ENCODE measurements at regions not wholly inside any gene's neighbourhood (a gene's known extent, or its start where the extent isn't known, plus 50 kb on each side); places are given as distances from the start of the nearest gene placed in this dataset.

DNA sequence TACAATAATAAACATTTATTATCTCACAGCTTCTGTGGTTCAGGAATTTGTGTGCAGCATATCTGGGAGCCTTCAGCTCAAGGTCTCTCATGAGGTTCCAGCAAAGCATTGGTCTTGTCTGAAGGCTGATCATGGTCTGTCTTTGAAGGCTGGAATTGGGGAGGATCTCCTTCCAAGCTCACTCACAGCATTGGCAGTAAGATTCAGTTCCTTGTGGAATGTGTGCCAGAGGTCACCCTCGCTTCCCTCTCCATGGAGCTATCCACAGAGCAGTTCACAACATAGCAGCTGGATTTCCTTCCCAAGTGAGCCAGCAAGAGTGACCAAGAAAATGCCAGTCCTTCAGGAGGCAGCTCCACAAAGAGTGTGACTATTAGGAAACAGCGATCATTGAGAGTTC, 202.2 kb upstream of the ST6GAL2 start:
- H3K9ac ChIP-seq: no peak overlapping the region
- H3K4me2 ChIP-seq: no peak overlapping the region
- no peaks in the 10 kb centered on the region for H3K27me3 ChIP-seq (ENCODE audit: insufficient read depth, low read depth)
- no peaks in the 10 kb centered on the region for H4K20me1 ChIP-seq (ENCODE audit: insufficient read depth)
- H3K36me3 ChIP-seq (ENCODE audit: insufficient read depth): no peaks in the 10 kb centered on the region
- no peaks in the 10 kb centered on the region for H3K4me1 ChIP-seq (ENCODE audit: low read depth, poor library complexity, severe bottlenecking)
- no peak overlapping the region for H3K4me3 ChIP-seq (IDR thresholded peaks at IDR 0.05; ENCODE audit: insufficient read depth, low read depth, low read length)
- no peaks in the 10 kb centered on the region for H3K79me2 ChIP-seq (ENCODE audit: insufficient read depth, low read depth)
- no peak overlapping the region for H2AFZ ChIP-seq (ENCODE audit: low read depth)
- TF ChIP-seq, protein P1, sequence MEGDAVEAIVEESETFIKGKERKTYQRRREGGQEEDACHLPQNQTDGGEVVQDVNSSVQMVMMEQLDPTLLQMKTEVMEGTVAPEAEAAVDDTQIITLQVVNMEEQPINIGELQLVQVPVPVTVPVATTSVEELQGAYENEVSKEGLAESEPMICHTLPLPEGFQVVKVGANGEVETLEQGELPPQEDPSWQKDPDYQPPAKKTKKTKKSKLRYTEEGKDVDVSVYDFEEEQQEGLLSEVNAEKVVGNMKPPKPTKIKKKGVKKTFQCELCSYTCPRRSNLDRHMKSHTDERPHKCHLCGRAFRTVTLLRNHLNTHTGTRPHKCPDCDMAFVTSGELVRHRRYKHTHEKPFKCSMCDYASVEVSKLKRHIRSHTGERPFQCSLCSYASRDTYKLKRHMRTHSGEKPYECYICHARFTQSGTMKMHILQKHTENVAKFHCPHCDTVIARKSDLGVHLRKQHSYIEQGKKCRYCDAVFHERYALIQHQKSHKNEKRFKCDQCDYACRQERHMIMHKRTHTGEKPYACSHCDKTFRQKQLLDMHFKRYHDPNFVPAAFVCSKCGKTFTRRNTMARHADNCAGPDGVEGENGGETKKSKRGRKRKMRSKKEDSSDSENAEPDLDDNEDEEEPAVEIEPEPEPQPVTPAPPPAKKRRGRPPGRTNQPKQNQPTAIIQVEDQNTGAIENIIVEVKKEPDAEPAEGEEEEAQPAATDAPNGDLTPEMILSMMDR (conservative IDR thresholded peaks at IDR 0.05; ENCODE audit: low read depth, low read length): no peak
- no peak overlapping the region for H3K27ac ChIP-seq

DNA sequence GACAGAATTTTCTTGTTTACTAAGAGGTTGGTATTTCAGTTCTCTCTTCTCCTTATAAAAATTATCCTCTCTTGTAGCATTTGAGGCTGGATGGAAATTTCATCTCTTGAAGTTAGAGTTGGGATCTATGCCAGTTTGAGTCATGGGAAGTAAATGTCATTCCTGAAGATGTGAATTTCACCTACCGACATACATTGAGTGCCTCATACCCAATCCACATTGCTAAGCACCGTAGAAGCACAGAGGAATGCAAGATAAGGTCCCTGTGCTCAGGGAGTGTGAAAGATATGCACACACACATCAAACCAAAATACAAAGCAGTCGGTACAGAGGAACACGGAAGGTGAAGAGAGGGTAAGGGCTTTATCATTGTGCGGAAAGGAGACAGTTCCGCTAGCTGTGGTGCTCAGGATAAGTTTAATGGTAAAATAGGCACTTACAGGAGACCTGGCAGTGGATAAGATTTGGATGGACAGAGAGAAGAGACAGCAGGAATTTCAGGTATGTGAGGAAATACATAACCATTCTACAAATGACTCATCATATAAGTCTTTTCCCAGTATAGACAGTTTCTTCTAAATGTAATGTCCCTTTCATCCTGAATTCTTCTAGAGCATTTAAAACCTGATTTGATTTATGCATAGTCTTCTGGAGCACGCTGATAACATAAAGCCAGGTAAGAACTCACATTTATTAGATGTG, 205.3 kb upstream of the ST6GAL2 start:
- H2AFZ ChIP-seq (ENCODE audit: low read depth): no peak overlapping the region
- H3K27me3 ChIP-seq (ENCODE audit: insufficient read depth, low read depth): no peaks in the 10 kb centered on the region
- H3K9ac ChIP-seq: no peak overlapping the region
- TF ChIP-seq, protein P1 (conservative IDR thresholded peaks at IDR 0.05; ENCODE audit: low read depth, low read length): no peak
- no peaks in the 10 kb centered on the region for H3K4me1 ChIP-seq (ENCODE audit: low read depth, poor library complexity, severe bottlenecking)
- H3K79me2 ChIP-seq (ENCODE audit: insufficient read depth, low read depth): no peaks in the 10 kb centered on the region
- no peak overlapping the region for H3K27ac ChIP-seq
- H4K20me1 ChIP-seq (ENCODE audit: insufficient read depth): no peaks in the 10 kb centered on the region
- H3K4me2 ChIP-seq: no peak overlapping the region
- no peak overlapping the region for H3K4me3 ChIP-seq (IDR thresholded peaks at IDR 0.05; ENCODE audit: insufficient read depth, low read depth, low read length)
- no peaks in the 10 kb centered on the region for H3K36me3 ChIP-seq (ENCODE audit: insufficient read depth)

DNA sequence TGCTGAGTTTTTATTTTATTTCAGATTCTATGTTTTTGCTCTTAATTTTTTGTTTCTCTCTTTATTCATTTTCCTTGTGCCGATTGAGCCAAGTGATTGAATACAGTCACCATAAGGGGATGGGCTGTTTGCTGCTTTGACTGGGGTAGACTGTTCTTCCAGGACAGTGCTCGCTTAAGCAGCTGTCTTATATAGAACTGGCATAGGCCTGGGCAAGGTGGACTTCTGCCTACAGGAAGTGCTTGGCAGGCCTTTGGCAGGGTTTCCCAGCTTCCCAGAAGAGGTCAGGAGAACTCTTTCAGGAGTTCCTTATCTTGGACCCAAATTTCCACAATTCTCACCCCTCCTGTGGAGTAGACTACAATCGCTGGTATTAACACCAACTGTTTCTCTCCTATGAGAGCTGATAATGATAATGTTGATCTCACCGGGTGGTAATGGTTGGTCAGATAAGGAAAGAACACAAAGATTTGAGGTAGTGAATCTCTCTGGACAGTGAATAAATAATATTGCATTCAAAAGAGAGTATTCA, 207.5 kb upstream of the ST6GAL2 start:
- no peaks in the 10 kb centered on the region for H4K20me1 ChIP-seq (ENCODE audit: insufficient read depth)
- no peak overlapping the region for H3K27ac ChIP-seq
- TF ChIP-seq, protein P1 (conservative IDR thresholded peaks at IDR 0.05; ENCODE audit: low read depth, low read length): no peak

DNA sequence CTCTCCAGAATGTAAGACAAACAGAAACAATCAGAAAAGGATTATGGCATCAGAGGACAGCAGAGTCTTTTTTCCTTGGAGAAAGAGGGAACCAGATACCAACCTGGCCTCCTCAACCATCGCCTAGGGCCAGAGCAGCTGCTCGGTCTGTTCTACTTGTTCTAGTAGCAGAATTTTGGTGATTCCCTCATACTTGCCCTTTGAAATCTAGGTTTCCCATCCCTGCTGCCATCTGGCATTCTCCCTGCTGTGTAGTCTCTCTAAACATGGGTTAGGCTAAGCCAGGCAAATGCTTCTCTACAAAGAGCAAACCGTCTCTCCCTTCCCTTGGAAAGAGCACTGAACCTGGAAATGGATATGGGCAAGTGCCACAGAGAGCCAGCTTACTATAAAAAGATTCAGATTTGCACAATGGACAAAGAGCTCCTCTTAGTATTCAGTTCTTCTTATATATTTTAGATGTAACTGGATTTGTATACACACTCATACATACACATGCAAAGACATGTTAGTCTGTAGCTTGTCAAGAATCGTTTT, 208.6 kb upstream of the ST6GAL2 start:
- Histone ChIP-seq H3K27ac (no peak overlapping the region), H4K20me1 (ENCODE audit: insufficient read depth) (no peaks in the 10 kb centered on the region), H3K79me2 (ENCODE audit: insufficient read depth, low read depth) (no peaks in the 10 kb centered on the region), H3K4me1 (ENCODE audit: low read depth, poor library complexity, severe bottlenecking) (no peaks in the 10 kb centered on the region), H3K36me3 (ENCODE audit: insufficient read depth) (no peaks in the 10 kb centered on the region), H3K4me2 (no peak overlapping the region), H3K27me3 (ENCODE audit: insufficient read depth, low read depth) (no peaks in the 10 kb centered on the region), H2AFZ (ENCODE audit: low read depth) (no peak overlapping the region), H3K4me3 (IDR thresholded peaks at IDR 0.05; ENCODE audit: insufficient read depth, low read depth, low read length) (no peak overlapping the region), H3K9ac (no peak overlapping the region)
- TF ChIP-seq, protein P1 (conservative IDR thresholded peaks at IDR 0.05; ENCODE audit: low read depth, low read length): no peak

More for the DNA sequence above, 207.5 kb upstream of the ST6GAL2 start:
- no peaks in the 10 kb centered on the region for H3K79me2 ChIP-seq (ENCODE audit: insufficient read depth, low read depth)
- H3K36me3 ChIP-seq (ENCODE audit: insufficient read depth): no peaks in the 10 kb centered on the region
- no peak overlapping the region for H2AFZ ChIP-seq (ENCODE audit: low read depth)
- H3K27me3 ChIP-seq (ENCODE audit: insufficient read depth, low read depth): no peaks in the 10 kb centered on the region
- H3K9ac ChIP-seq: no peak overlapping the region
- H3K4me3 ChIP-seq (IDR thresholded peaks at IDR 0.05; ENCODE audit: insufficient read depth, low read depth, low read length): no peak overlapping the region
- H3K4me2 ChIP-seq: no peak overlapping the region
- H3K4me1 ChIP-seq (ENCODE audit: low read depth, poor library complexity, severe bottlenecking): no peaks in the 10 kb centered on the region
